ENCODE measurements at regions not wholly inside any gene's neighbourhood (a gene's known extent, or its start where the extent isn't known, plus 50 kb on each side); places are given as distances from the start of the nearest gene placed in this dataset.

DNA sequence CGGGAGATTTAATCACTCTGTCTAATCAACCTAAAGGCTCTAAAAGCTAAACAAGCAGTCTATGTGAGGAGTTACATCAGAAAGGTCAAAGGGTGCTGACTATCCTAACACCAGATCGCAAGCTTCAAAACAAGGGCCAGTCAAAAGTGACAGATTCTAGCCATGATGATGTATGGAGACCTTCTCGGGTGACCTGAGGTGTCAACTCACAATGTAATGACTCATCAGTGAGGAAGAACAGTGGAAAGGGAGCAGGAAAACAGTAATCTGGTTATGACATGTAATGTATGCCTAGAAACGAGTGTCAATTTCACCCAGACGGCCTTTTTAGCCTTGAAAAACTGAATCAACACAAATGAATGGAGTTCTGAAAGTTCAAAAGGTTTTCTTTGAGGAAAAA lies 375.3 kb downstream of the IDS start:
- intact Hi-C loops (cut with micrococcal nuclease; ENCODE audit: unreplicated experiment), result no loop called here
- no TSS peak for BruUV-seq (replicated peaks)
- no peaks in the 10 kb centered on the region for H3K27me3 ChIP-seq (ENCODE audit: insufficient read depth, low read depth)
- H3F3A ChIP-seq (ENCODE audit: insufficient read depth, low read depth), result no peaks in the 10 kb centered on the region
- CTCF ChIA-PET, result no interaction called here
- H3K4me1 ChIP-seq (replicated peaks; ENCODE audit: insufficient read depth), result no peaks in the 10 kb centered on the region
- no peak overlapping the region for H3K4me3 ChIP-seq
- no peak overlapping the region for H2AFZ ChIP-seq
- no peaks in the 10 kb centered on the region for H3K36me3 ChIP-seq (ENCODE audit: low read depth)
- no peak overlapping the region for H3K4me2 ChIP-seq
- TF ChIP-seq EZH2 (IDR thresholded peaks at IDR 0.05; ENCODE audit: low read depth), result no peak
- TF ChIP-seq, protein P1, sequence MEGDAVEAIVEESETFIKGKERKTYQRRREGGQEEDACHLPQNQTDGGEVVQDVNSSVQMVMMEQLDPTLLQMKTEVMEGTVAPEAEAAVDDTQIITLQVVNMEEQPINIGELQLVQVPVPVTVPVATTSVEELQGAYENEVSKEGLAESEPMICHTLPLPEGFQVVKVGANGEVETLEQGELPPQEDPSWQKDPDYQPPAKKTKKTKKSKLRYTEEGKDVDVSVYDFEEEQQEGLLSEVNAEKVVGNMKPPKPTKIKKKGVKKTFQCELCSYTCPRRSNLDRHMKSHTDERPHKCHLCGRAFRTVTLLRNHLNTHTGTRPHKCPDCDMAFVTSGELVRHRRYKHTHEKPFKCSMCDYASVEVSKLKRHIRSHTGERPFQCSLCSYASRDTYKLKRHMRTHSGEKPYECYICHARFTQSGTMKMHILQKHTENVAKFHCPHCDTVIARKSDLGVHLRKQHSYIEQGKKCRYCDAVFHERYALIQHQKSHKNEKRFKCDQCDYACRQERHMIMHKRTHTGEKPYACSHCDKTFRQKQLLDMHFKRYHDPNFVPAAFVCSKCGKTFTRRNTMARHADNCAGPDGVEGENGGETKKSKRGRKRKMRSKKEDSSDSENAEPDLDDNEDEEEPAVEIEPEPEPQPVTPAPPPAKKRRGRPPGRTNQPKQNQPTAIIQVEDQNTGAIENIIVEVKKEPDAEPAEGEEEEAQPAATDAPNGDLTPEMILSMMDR (conservative IDR thresholded peaks at IDR 0.05), result no peak
- H3K27ac ChIP-seq, result no peak overlapping the region
- POLR2A ChIA-PET (ENCODE audit: unreplicated experiment), result no interaction called here
- H3K79me2 ChIP-seq (ENCODE audit: low read depth), result no peaks in the 10 kb centered on the region
- DNase-seq, result no peak
- no peaks in the 10 kb centered on the region for H4K20me1 ChIP-seq (ENCODE audit: insufficient read depth)
- H3K9me3 ChIP-seq (ENCODE audit: insufficient read depth, low read depth), result no peaks in the 10 kb centered on the region
- no peaks in the 10 kb centered on the region for H3K9me2 ChIP-seq (ENCODE audit: insufficient read depth)

DNA sequence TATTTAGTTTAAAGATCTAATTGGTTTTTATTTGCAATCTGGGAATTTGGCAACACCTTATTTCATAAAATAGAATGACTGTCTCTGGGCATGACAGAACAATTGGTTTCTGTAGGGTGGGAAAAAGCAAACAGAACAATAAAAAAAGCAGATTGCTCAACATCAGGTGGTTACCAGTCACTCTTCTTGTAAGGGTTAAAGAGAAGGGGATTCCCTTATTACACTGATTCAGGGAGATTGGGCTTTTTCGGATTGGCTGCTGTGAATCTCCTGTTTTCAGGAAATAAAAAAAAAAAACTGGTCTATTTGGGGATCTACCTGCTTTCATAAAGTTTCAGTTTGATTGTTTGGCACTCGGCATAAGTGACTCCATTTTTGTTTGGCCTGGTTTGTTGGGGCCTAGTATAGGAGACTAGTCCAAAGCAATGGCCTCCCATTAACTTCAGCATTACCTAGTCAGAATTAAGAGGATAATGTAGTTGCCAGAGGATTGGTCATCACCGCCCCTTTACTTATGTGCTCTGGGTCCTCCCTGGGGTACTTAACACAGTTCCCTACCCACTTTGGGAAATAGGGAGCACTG lies 380.5 kb downstream of the IDS start:
- no peaks in the 10 kb centered on the region for H3K36me3 ChIP-seq (ENCODE audit: low read depth)
- intact Hi-C loops (cut with micrococcal nuclease; ENCODE audit: unreplicated experiment), result no loop called here
- H4K20me1 ChIP-seq (ENCODE audit: insufficient read depth), result no peaks in the 10 kb centered on the region
- no peaks in the 10 kb centered on the region for H3K27me3 ChIP-seq (ENCODE audit: insufficient read depth, low read depth)
- no peaks in the 10 kb centered on the region for H3K9me2 ChIP-seq (ENCODE audit: insufficient read depth)
- CTCF ChIA-PET, result no interaction called here
- H2AFZ ChIP-seq, result no peak overlapping the region
- no peak overlapping the region for H3K27ac ChIP-seq
- no peak overlapping the region for H3K4me2 ChIP-seq
- H3F3A ChIP-seq (ENCODE audit: insufficient read depth, low read depth), result no peaks in the 10 kb centered on the region
- POLR2A ChIA-PET (ENCODE audit: unreplicated experiment), result no interaction called here
- no peaks in the 10 kb centered on the region for H3K79me2 ChIP-seq (ENCODE audit: low read depth)
- H3K9me3 ChIP-seq (ENCODE audit: insufficient read depth, low read depth), result no peaks in the 10 kb centered on the region
- no peak overlapping the region for H3K4me3 ChIP-seq
- no TSS peak for BruUV-seq (replicated peaks)
- H3K4me1 ChIP-seq (replicated peaks; ENCODE audit: insufficient read depth), result no peaks in the 10 kb centered on the region
- TF ChIP-seq EZH2 (IDR thresholded peaks at IDR 0.05; ENCODE audit: low read depth), result no peak
- TF ChIP-seq, protein P1 (conservative IDR thresholded peaks at IDR 0.05), result no peak
- no peak for DNase-seq

DNA sequence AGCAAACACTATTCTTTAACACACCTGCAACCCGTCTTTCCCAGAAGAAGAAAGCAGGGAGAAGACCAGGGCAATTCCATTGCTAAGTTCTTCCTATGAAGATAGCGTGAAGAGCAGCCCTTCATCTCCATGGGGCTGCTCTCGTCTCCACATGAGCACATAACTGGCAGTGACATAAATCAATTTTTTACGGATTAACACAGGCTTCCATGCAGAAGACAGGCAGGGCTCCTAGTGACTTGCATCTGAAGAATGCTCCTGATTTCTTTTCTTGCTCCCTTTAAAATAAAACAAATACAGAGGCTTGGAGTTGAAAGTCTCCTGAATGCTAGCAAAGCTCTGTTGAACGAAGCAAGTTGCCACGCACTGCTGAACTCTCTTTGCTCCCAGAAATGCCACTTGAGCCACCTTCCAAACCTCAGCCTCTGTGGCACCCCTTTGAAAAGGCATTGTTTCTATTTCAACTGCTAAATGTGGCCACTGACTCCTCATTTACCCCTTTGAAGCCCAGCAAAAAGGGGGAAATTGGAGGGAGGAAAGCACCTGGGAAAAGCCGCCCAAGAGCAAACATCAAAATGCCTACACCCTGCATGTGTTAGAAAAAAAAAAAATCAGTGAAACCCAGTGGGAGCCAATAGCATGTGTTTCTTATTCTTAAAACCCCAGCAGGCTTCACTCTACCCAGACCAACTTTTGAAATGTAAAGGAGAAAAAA lies 383.7 kb downstream of the IDS start:
- TF ChIP-seq, protein P1 (conservative IDR thresholded peaks at IDR 0.05), result no peak
- TF ChIP-seq EZH2 (IDR thresholded peaks at IDR 0.05; ENCODE audit: low read depth), result no peak
- ChIA-PET POLR2A (ENCODE audit: unreplicated experiment) (no interaction called here), CTCF (no interaction called here)
- Histone ChIP-seq H3K9me3 (ENCODE audit: insufficient read depth, low read depth) (no peaks in the 10 kb centered on the region), H3K4me1 (replicated peaks; ENCODE audit: insufficient read depth) (no peaks in the 10 kb centered on the region), H3F3A (ENCODE audit: insufficient read depth, low read depth) (no peaks in the 10 kb centered on the region), H3K27me3 (ENCODE audit: insufficient read depth, low read depth) (no peaks in the 10 kb centered on the region), H3K36me3 (ENCODE audit: low read depth) (no peaks in the 10 kb centered on the region), H3K79me2 (ENCODE audit: low read depth) (no peaks in the 10 kb centered on the region), H2AFZ (no peak overlapping the region), H4K20me1 (ENCODE audit: insufficient read depth) (no peaks in the 10 kb centered on the region), H3K4me3 (no peak overlapping the region), H3K27ac (no peak overlapping the region), H3K9me2 (ENCODE audit: insufficient read depth) (no peaks in the 10 kb centered on the region), H3K4me2 (no peak overlapping the region)
- no TSS peak for BruUV-seq (replicated peaks)
- no peak for DNase-seq
- intact Hi-C loops (cut with micrococcal nuclease; ENCODE audit: unreplicated experiment), result no loop called here

All from PC-9 (cell line).